Stimulated activated naive B cell treated with anti-CD40 and anti-IgM and Interleukin-4, amounts not matched to agents 10 μg/mL and 1 μg/mL and 100 μg/mL, for 72 hours (primary cell): ENCODE measurements at regions not wholly inside any gene's neighbourhood (a gene's known extent, or its start where the extent isn't known, plus 50 kb on each side); places are given as distances from the start of the nearest gene placed in this dataset.

Source experiments
- ATAC-seq, 2 donors: fragments of 150-1000 bp; cut with Tn5 transposase; replicated peaks; 2 replicates each; pipeline ENCODE4 v1.10.0; 2021; ENCODE audit warnings: moderate library complexity in 1 of 2
- DNase-seq: peaks from one replicate; pipeline ENCODE4 v3.0.0; 2021
- H3K27ac Mint-ChIP-seq: one replicate; pipeline ENCODE4 v1.8.0; 2022; ENCODE audit warnings: mild to moderate bottlenecking, mixed read lengths
- H3K27me3 Mint-ChIP-seq, 2 donors: one replicate each; pipeline ENCODE4 v1.8.0; 2022; ENCODE audit warnings: mixed read lengths in 2 of 2
- H3K36me3 Mint-ChIP-seq, 2 donors: one replicate each; pipeline ENCODE4 v1.8.0; 2022; ENCODE audit warnings: mixed read lengths in 2 of 2, mild to moderate bottlenecking in 1 of 2
- H3K4me1 Mint-ChIP-seq, 2 donors: one replicate each; pipeline ENCODE4 v1.8.0; 2022; ENCODE audit warnings: mixed read lengths in 2 of 2, mild to moderate bottlenecking in 1 of 2
- H3K4me3 Mint-ChIP-seq, 2 donors: one replicate each; pipeline ENCODE4 v1.8.0; 2022; ENCODE audit warnings: mild to moderate bottlenecking in 2 of 2, mixed read lengths in 2 of 2, moderate library complexity in 1 of 2
- H3K9me3 Mint-ChIP-seq, 2 donors: one replicate each; pipeline ENCODE4 v1.8.0; 2022; ENCODE audit warnings: mixed read lengths in 2 of 2, mild to moderate bottlenecking in 1 of 2

GRCh38 chrX:57204306-57204705 lies 67.1 kb upstream of the SPIN2A start:
- peaks cover 0 to 3% of the 10 kb centered on the region in 2 donors for H3K36me3 Mint-ChIP-seq
- H3K4me1 Mint-ChIP-seq, result no peaks in the 10 kb centered on the region
- no peak overlapping the region for H3K4me3 Mint-ChIP-seq
- H3K27me3 Mint-ChIP-seq, result no peaks in the 10 kb centered on the region
- ATAC-seq, result no peak
- DNase-seq, result no peak
- no peak overlapping the region for H3K27ac Mint-ChIP-seq
- peaks cover 0 to 3% of the 10 kb centered on the region in 2 donors for H3K9me3 Mint-ChIP-seq

GRCh38 chrX:57211906-57212305 lies 74.6 kb upstream of the FAAH2 start:
- H3K9me3 Mint-ChIP-seq, result peaks cover 9 to 10% of the 10 kb centered on the region in 2 donors

GRCh38 chrX:57227691-57228090 lies 58.8 kb upstream of the FAAH2 start:
- ATAC-seq (no peak), DNase-seq (no peak)
- Mint-ChIP-seq H3K27ac (no peak overlapping the region), H3K27me3 (peaks cover 0 to 4% of the 10 kb centered on the region in 2 donors), H3K36me3 (peaks cover 22% of the 10 kb centered on the region in 2 donors), H3K4me1 (peaks cover 0 to 3% of the 10 kb centered on the region in 2 donors), H3K9me3 (peaks cover 6% of the 10 kb centered on the region in 2 donors), H3K4me3 (no peak overlapping the region)

More at GRCh38 chrX:57211906-57212305, 74.6 kb upstream of the FAAH2 start:
- DNase-seq, result no peak
- Mint-ChIP-seq H3K36me3 (peaks cover 13 to 23% of the 10 kb centered on the region in 2 donors), H3K27me3 (no peaks in the 10 kb centered on the region), H3K4me1 (no peaks in the 10 kb centered on the region), H3K4me3 (no peak overlapping the region), H3K27ac (no peak overlapping the region)
- no peak for ATAC-seq

- H3K9me3 Mint-ChIP-seq, result no peaks in the 10 kb centered on the region
- peak; percentile 75 to 93 for ATAC-seq
Measured at GRCh38 chrX:57232658-57233360, 53.7 kb upstream of the FAAH2 start.

More at GRCh38 chrX:57232658-57233360, 53.7 kb upstream of the FAAH2 start:
- H3K36me3 Mint-ChIP-seq, result peaks cover 10 to 28% of the 10 kb centered on the region in 2 donors
- peaks cover 0 to 4% of the 10 kb centered on the region in 2 donors for H3K27me3 Mint-ChIP-seq
- H3K27ac Mint-ChIP-seq, result no peak overlapping the region
- DNase-seq, result no peak
- peaks cover 0 to 3% of the 10 kb centered on the region in 2 donors for H3K4me1 Mint-ChIP-seq
- H3K4me3 Mint-ChIP-seq, result no peak overlapping the region
